B cell (primary cell): ENCODE measurements at regions not wholly inside any gene's neighbourhood (a gene's known extent, or its start where the extent isn't known, plus 50 kb on each side); places are given as distances from the start of the nearest gene placed in this dataset.

ENCODE experiments used
- CTCF ChIP-seq: fragments of 200-600 bp; IDR thresholded peaks from one replicate; pipeline ENCODE4 v1.8.0; 2022; ENCODE audit warnings: antibody characterized with exemption, mild to moderate bottlenecking
- EZH2 ChIP-seq: IDR thresholded peaks from 2 replicates; pipeline ENCODE4 v1.6.1; 2012; ENCODE audit warnings: borderline replicate concordance, low read depth, mild to moderate bottlenecking, moderate library complexity, low read length; ENCODE audit not compliant: insufficient read depth, poor library complexity, severe bottlenecking

- no peak for TF ChIP-seq CTCF
- TF ChIP-seq EZH2 = no peak
Measured at GRCh38 chr13:69194130-69194529, 913.5 kb upstream of the ATXN8OS start.
